HFF-Myc (cell line): ENCODE measurements at regions not wholly inside any gene's neighbourhood (a gene's known extent, or its start where the extent isn't known, plus 50 kb on each side); places are given as distances from the start of the nearest gene placed in this dataset.
"Not testable (repeated sequence)": the region's sequence is repeated elsewhere in the genome, so short reads cannot be mapped to it uniquely, and the experiment has no call there.

Source experiments
- DNase-seq: peaks from one replicate; pipeline ENCODE4 v3.0.0-alpha.2; 2011; ENCODE audit warnings: low read depth; ENCODE audit errors: extremely low read depth
- H3K4me3 ChIP-seq: replicated peaks from 2 replicates; pipeline ENCODE4 v1.5.1; 2011; ENCODE audit warnings: low read depth, mild to moderate bottlenecking, control low read depth, low read length
- CTCF ChIP-seq: IDR thresholded peaks from 2 replicates; pipeline ENCODE4 v1.5.1; 2012; ENCODE audit warnings: mild to moderate bottlenecking, low read depth, low read length, control low read depth; ENCODE audit errors: missing control alignments

GRCh38 chr7:155935726-155936125 is 123.5 kb upstream of the SHH start:
- H3K4me3 ChIP-seq: no peak overlapping the region
- TF ChIP-seq CTCF: no peak
- no peak for DNase-seq

GRCh38 chr7:155935005-155935557 is 122.8 kb upstream of the SHH start:
- no peak overlapping the region for H3K4me3 ChIP-seq
- TF ChIP-seq CTCF: no peak
- no peak for DNase-seq

GRCh38 chr7:155932324-155932723 is 120.1 kb upstream of the SHH start:
- DNase-seq, H3K4me3 ChIP-seq: not testable (repeated sequence)

- H3K4me3 ChIP-seq: no peak overlapping the region
- no peak for TF ChIP-seq CTCF
- no peak for DNase-seq
These were observed 119.3 kb upstream of the SHH start for GRCh38 chr7:155931396-155932085.

- no peak overlapping the region for H3K4me3 ChIP-seq
- DNase-seq: no peak
- TF ChIP-seq CTCF: no peak
These were observed 118.3 kb upstream of the SHH start for GRCh38 chr7:155930527-155930926.

- H3K4me3 ChIP-seq: no peak overlapping the region
- no peak for TF ChIP-seq CTCF
- no peak for DNase-seq
These were observed 117.8 kb upstream of the SHH start for GRCh38 chr7:155930061-155930460.

GRCh38 chr7:155928583-155928982 is 116.3 kb upstream of the SHH start:
- TF ChIP-seq CTCF: no peak

More at GRCh38 chr7:155928583-155928982, 116.3 kb upstream of the SHH start:
- H3K4me3 ChIP-seq: no peak overlapping the region
- no peak for DNase-seq
